ENCODE measurements at regions not wholly inside any gene's neighbourhood (a gene's known extent, or its start where the extent isn't known, plus 50 kb on each side); places are given as distances from the start of the nearest gene placed in this dataset.

DNA sequence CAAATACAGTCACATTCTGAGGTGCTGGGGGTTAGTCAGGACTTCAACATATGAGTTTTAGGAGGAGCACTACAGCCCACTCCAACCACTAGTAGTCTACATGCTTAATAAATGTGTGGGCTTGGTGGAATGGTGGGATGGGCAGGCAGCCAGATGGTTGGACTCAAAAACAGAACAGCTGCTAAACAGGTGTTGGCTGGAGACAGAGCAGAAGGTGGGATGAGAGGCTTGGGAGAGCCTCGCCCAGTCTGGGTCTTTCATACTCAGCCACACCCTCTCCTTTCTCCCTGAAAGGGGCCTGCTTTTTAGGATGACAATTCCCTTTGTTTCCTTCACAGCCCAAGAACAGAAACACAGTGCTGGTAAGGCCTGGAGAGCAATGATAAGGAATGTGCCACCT is 143.9 kb upstream of the KLHL29 start:
- H3K4me1 ChIP-seq, result no peaks in the 10 kb centered on the region
- intact Hi-C loops (cut with DNase I), result no loop called here
- no peak for DNase-seq
- ATAC-seq, result no peak
- no peaks in the 10 kb centered on the region for H3K9me3 ChIP-seq
- H3K27me3 ChIP-seq (ENCODE audit: insufficient read depth in 3 of 3, low read length in 2 of 3), result no peaks in the 10 kb centered on the region
- no peak overlapping the region for H3K4me3 ChIP-seq
- no peak overlapping the region for H3K27ac ChIP-seq
- TF ChIP-seq, protein P1, sequence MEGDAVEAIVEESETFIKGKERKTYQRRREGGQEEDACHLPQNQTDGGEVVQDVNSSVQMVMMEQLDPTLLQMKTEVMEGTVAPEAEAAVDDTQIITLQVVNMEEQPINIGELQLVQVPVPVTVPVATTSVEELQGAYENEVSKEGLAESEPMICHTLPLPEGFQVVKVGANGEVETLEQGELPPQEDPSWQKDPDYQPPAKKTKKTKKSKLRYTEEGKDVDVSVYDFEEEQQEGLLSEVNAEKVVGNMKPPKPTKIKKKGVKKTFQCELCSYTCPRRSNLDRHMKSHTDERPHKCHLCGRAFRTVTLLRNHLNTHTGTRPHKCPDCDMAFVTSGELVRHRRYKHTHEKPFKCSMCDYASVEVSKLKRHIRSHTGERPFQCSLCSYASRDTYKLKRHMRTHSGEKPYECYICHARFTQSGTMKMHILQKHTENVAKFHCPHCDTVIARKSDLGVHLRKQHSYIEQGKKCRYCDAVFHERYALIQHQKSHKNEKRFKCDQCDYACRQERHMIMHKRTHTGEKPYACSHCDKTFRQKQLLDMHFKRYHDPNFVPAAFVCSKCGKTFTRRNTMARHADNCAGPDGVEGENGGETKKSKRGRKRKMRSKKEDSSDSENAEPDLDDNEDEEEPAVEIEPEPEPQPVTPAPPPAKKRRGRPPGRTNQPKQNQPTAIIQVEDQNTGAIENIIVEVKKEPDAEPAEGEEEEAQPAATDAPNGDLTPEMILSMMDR (IDR thresholded peaks at IDR 0.05), result no peak
- H3K36me3 ChIP-seq (ENCODE audit: insufficient read depth in 1 of 2, low read depth in 1 of 2), result no peaks in the 10 kb centered on the region
- WGBS, 3 donors, result 71 to 93% (median 77%) methylated on average over 1 of the region's 1 CpG

DNA sequence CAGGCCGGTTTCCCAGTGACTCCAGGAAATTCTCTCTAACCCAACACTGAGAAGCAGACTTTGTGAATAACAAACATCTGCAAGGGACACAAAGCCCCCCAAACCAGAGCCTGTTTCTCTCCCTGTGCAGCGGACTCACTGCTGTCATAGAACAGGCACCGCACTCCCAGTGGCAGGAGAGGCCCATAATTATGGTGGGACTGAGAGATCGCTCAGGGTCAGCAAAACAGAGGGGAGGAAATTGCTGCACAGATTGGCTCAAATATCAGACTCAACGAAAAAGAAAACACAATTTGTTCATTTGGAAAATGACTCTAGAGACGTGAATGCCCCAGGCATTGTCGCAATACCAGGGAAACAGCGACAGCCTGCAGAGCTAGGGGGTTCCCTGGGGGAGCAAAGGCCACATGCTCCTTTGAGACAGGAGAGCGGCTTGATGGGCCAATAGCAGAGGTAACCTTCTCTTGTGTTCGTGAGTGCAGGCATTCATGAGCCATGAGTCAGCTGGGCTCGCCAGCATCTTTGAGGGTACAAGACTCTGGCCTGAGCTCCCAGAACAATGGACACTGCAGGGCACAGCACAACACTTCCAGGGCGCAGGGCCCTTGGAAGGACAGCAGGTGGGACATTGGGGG is 143.3 kb upstream of the KLHL29 start:
- no peaks in the 10 kb centered on the region for H3K4me1 ChIP-seq
- no peaks in the 10 kb centered on the region for H3K9me3 ChIP-seq
- H3K4me3 ChIP-seq, result no peak overlapping the region
- ATAC-seq (no peak), DNase-seq (no peak)
- H3K27me3 ChIP-seq (ENCODE audit: insufficient read depth in 3 of 3, low read length in 2 of 3), result no peaks in the 10 kb centered on the region
- H3K27ac ChIP-seq, result no peak overlapping the region
- intact Hi-C loops (cut with DNase I), result no loop called here
- WGBS, 3 donors, result 85 to 86% (median 86%) methylated on average over 12 of the region's 12 CpGs
- no peaks in the 10 kb centered on the region for H3K36me3 ChIP-seq (ENCODE audit: insufficient read depth in 1 of 2, low read depth in 1 of 2)
- TF ChIP-seq, protein P1 (IDR thresholded peaks at IDR 0.05), result no peak

DNA sequence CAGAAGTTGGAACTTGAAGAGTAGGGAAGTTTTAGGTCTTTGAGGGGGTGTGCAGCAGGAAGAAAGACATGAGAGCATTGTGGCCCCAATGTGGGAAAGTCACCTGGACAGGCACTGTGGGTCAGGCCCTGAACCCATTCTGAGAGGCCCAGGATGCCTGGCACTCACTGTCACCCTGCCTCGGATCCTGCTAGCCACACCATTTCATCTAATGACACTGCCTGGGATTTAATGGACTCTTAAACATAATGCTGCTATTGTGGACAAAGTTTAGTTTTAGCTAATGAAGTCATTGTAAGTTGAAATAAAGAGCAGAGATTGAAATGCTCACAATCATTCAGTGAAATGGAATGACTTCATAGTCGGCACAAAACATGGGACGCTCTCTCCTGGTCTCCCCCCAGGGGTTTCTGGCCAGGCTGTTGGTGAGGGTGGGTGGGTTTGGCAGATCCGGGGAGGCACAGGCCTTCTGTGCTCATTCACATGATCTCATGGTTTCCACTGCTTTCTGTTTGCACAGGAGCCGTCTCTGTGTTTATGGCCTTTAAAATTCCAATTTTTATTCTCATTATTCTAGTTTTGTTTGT is 141.8 kb upstream of the KLHL29 start:
- Histone ChIP-seq H3K4me3 (no peak overlapping the region), H3K9me3 (no peaks in the 10 kb centered on the region), H3K27me3 (ENCODE audit: insufficient read depth in 3 of 3, low read length in 2 of 3) (no peaks in the 10 kb centered on the region), H3K27ac (no peak overlapping the region), H3K36me3 (ENCODE audit: insufficient read depth in 1 of 2, low read depth in 1 of 2) (no peaks in the 10 kb centered on the region), H3K4me1 (no peaks in the 10 kb centered on the region)
- DNase-seq, result no peak
- TF ChIP-seq, protein P1 (IDR thresholded peaks at IDR 0.05), result no peak
- intact Hi-C loops (cut with DNase I), result no loop called here
- 63 to 80% (median 66%) methylated on average over 5 of the region's 5 CpGs for WGBS, 3 donors
- ATAC-seq, result no peak

DNA sequence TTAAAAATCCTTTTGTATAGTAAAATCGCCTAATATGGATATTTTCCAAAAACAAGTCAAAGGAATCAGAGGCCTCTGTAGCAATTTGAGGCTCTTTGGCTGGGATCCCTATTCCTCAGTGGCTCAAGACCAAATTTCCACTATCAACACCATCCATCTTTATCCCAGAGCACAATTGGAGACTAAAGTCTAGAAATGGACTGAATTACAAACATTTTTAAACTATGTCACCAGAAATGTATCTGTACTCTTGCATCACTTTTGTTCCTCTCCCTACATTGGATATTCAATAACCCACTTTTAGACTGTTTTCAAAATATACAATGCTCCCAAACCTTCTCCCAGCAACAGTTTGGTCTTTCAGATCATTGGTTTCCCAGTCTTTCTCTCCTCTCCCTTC is 140.4 kb upstream of the KLHL29 start:
- Histone ChIP-seq H3K27ac (no peak overlapping the region), H3K4me1 (no peaks in the 10 kb centered on the region), H3K4me3 (no peak overlapping the region), H3K27me3 (ENCODE audit: insufficient read depth in 3 of 3, low read length in 2 of 3) (no peaks in the 10 kb centered on the region), H3K36me3 (ENCODE audit: insufficient read depth in 1 of 2, low read depth in 1 of 2) (no peaks in the 10 kb centered on the region), H3K9me3 (no peaks in the 10 kb centered on the region)
- DNase-seq (no peak), ATAC-seq (no peak)
- intact Hi-C loops (cut with DNase I), result no loop called here
- TF ChIP-seq, protein P1 (IDR thresholded peaks at IDR 0.05), result no peak
- 33 to 57% (median 54%) methylated on average over 1 of the region's 1 CpG for WGBS, 3 donors

Data from psoas muscle (tissue), 7 donors.